GM12865 (cell line): ENCODE measurements at regions not wholly inside any gene's neighbourhood (a gene's known extent, or its start where the extent isn't known, plus 50 kb on each side); places are given as distances from the start of the nearest gene placed in this dataset.

Experiments
- DNase-seq: peaks from one replicate; pipeline ENCODE4 v3.0.0; 2010; ENCODE audit warnings: low read depth
- H3K4me3 ChIP-seq: 2 replicates; pipeline ENCODE4 v1.5.1; 2011; ENCODE audit warnings: mild to moderate bottlenecking, low read depth, low read length, control low read depth
- CTCF ChIP-seq: IDR thresholded peaks from 2 replicates; pipeline ENCODE4 v1.5.1; 2011; ENCODE audit warnings: low read length, control low read depth, low read depth, inconsistent platforms; ENCODE audit not compliant: insufficient read depth; ENCODE audit errors: missing control alignments

- no peak for TF ChIP-seq CTCF
- H3K4me3 ChIP-seq: no peak overlapping the region
- no peak for DNase-seq
Observed at GRCh38 chr1:172882791-172883386, 167.9 kb downstream of the TNFSF18 start.

- TF ChIP-seq CTCF: no peak
- DNase-seq: peak; percentile 56
- no peak overlapping the region for H3K4me3 ChIP-seq
Observed at GRCh38 chr1:172883387-172883791, 167.4 kb downstream of the TNFSF18 start.

GRCh38 chr1:172883844-172884243 lies 166.9 kb downstream of the TNFSF18 start:
- peak; percentile 37 for DNase-seq
- no peak for TF ChIP-seq CTCF
- H3K4me3 ChIP-seq: no peak overlapping the region

- DNase-seq: no peak
- no peak overlapping the region for H3K4me3 ChIP-seq
Observed at GRCh38 chr1:172885411-172885810, 165.3 kb downstream of the TNFSF18 start.

GRCh38 chr1:172885971-172886370 lies 164.8 kb downstream of the TNFSF18 start:
- H3K4me3 ChIP-seq: no peak overlapping the region
- TF ChIP-seq CTCF: no peak
- DNase-seq: no peak

More at GRCh38 chr1:172885411-172885810, 165.3 kb downstream of the TNFSF18 start:
- TF ChIP-seq CTCF: no peak

- H3K4me3 ChIP-seq: no peak overlapping the region
- no peak for TF ChIP-seq CTCF
- no peak for DNase-seq
Observed at GRCh38 chr1:172887162-172887561, 163.6 kb downstream of the TNFSF18 start.
